IgD-negative memory B cell (primary cell): ENCODE measurements at regions not wholly inside any gene's neighbourhood (a gene's known extent, or its start where the extent isn't known, plus 50 kb on each side); places are given as distances from the start of the nearest gene placed in this dataset.

Experiments
- H3K27ac Mint-ChIP-seq, 3 donors: one replicate each; pipeline ENCODE4 v1.8.0; 2020 to 2022; ENCODE audit warnings: mild to moderate bottlenecking in 3 of 3, mixed read lengths in 3 of 3, moderate library complexity in 1 of 3
- H3K27me3 Mint-ChIP-seq: one replicate; pipeline ENCODE4 v1.8.0; 2021; ENCODE audit warnings: mixed read lengths
- H3K36me3 Mint-ChIP-seq: one replicate; pipeline ENCODE4 v1.8.0; 2020; ENCODE audit warnings: mild to moderate bottlenecking, mixed read lengths
- H3K4me1 Mint-ChIP-seq, 3 donors: one replicate each; pipeline ENCODE4 v1.8.0; 2020 to 2022; ENCODE audit warnings: mixed read lengths in 3 of 3, mild to moderate bottlenecking in 1 of 3
- H3K4me3 Mint-ChIP-seq, 4 donors: one replicate each; pipeline ENCODE4 v1.8.0; 2020 to 2022; ENCODE audit warnings: mild to moderate bottlenecking in 4 of 4, mixed read lengths in 4 of 4, moderate library complexity in 3 of 4
- H3K9me3 Mint-ChIP-seq, 3 donors: one replicate each; pipeline ENCODE4 v1.8.0; 2020 to 2021; ENCODE audit warnings: mixed read lengths in 3 of 3, mild to moderate bottlenecking in 1 of 3

GRCh38 chr11:95444309-95445241 is 213.6 kb upstream of the SESN3 start:
- Mint-ChIP-seq H3K4me1 (peaks cover 2 to 5% (median 5%) of the 10 kb centered on the region in 3 donors), H3K9me3 (no peaks in the 10 kb centered on the region), H3K27me3 (no peaks in the 10 kb centered on the region), H3K4me3 (peak overlapping the region in 1 of 4 donors; percentile 17), H3K36me3 (no peaks in the 10 kb centered on the region), H3K27ac (peak overlapping the region in 1 of 3 donors; percentile 47)

GRCh38 chr11:95443386-95443785 is 212.4 kb upstream of the SESN3 start:
- peaks cover 2 to 5% (median 5%) of the 10 kb centered on the region in 3 donors for H3K4me1 Mint-ChIP-seq
- no peaks in the 10 kb centered on the region for H3K9me3 Mint-ChIP-seq
- no peaks in the 10 kb centered on the region for H3K27me3 Mint-ChIP-seq
- H3K36me3 Mint-ChIP-seq: no peaks in the 10 kb centered on the region
- peak overlapping the region in 1 of 4 donors; percentile 73 for H3K4me3 Mint-ChIP-seq
- no peak overlapping the region for H3K27ac Mint-ChIP-seq

- H3K4me3 Mint-ChIP-seq: no peak overlapping the region
- no peaks in the 10 kb centered on the region for H3K9me3 Mint-ChIP-seq
- no peak overlapping the region for H3K27ac Mint-ChIP-seq
- no peaks in the 10 kb centered on the region for H3K27me3 Mint-ChIP-seq
- no peaks in the 10 kb centered on the region for H3K36me3 Mint-ChIP-seq
- H3K4me1 Mint-ChIP-seq: peaks cover 2 to 5% (median 5%) of the 10 kb centered on the region in 3 donors
These were observed 211.6 kb upstream of the SESN3 start for GRCh38 chr11:95442531-95443050.

GRCh38 chr11:95435628-95436353 is 204.8 kb upstream of the SESN3 start:
- no peaks in the 10 kb centered on the region for H3K9me3 Mint-ChIP-seq
- H3K27me3 Mint-ChIP-seq: peaks cover 2% of the 10 kb centered on the region
- H3K4me3 Mint-ChIP-seq: no peak overlapping the region
- H3K36me3 Mint-ChIP-seq: no peaks in the 10 kb centered on the region
- H3K27ac Mint-ChIP-seq: no peak overlapping the region
- no peaks in the 10 kb centered on the region for H3K4me1 Mint-ChIP-seq

- Mint-ChIP-seq H3K27ac (no peak overlapping the region), H3K9me3 (no peaks in the 10 kb centered on the region), H3K36me3 (no peaks in the 10 kb centered on the region), H3K27me3 (peaks cover 2% of the 10 kb centered on the region), H3K4me1 (no peaks in the 10 kb centered on the region), H3K4me3 (no peak overlapping the region)
These were observed 204.2 kb upstream of the SESN3 start for GRCh38 chr11:95435192-95435591.

- H3K9me3 Mint-ChIP-seq: no peaks in the 10 kb centered on the region
- H3K27ac Mint-ChIP-seq: no peak overlapping the region
- H3K4me1 Mint-ChIP-seq: no peaks in the 10 kb centered on the region
- H3K4me3 Mint-ChIP-seq: no peak overlapping the region
- no peaks in the 10 kb centered on the region for H3K36me3 Mint-ChIP-seq
- H3K27me3 Mint-ChIP-seq: peaks cover 2% of the 10 kb centered on the region
These were observed 203.6 kb upstream of the SESN3 start for GRCh38 chr11:95434489-95435057.

GRCh38 chr11:95434009-95434408 is 203.0 kb upstream of the SESN3 start:
- Mint-ChIP-seq H3K4me1 (no peaks in the 10 kb centered on the region), H3K4me3 (no peak overlapping the region), H3K27ac (no peak overlapping the region), H3K9me3 (no peaks in the 10 kb centered on the region), H3K27me3 (peaks cover 2% of the 10 kb centered on the region), H3K36me3 (no peaks in the 10 kb centered on the region)

GRCh38 chr11:95432714-95433503 is 201.9 kb upstream of the SESN3 start:
- Mint-ChIP-seq H3K27ac (no peak overlapping the region), H3K36me3 (no peaks in the 10 kb centered on the region), H3K4me1 (no peaks in the 10 kb centered on the region)

GRCh38 chr11:95429376-95429907 is 198.4 kb upstream of the SESN3 start:
- Mint-ChIP-seq H3K4me3 (no peak overlapping the region), H3K4me1 (no peaks in the 10 kb centered on the region), H3K9me3 (peaks cover 0 to 1% (median 0%) of the 10 kb centered on the region in 3 donors), H3K27me3 (peaks cover under 1% of the 10 kb centered on the region), H3K27ac (no peak overlapping the region), H3K36me3 (no peaks in the 10 kb centered on the region)

More at GRCh38 chr11:95432714-95433503, 201.9 kb upstream of the SESN3 start:
- no peak overlapping the region for H3K4me3 Mint-ChIP-seq
- H3K27me3 Mint-ChIP-seq: peaks cover 2% of the 10 kb centered on the region
- H3K9me3 Mint-ChIP-seq: no peaks in the 10 kb centered on the region

- no peaks in the 10 kb centered on the region for H3K4me1 Mint-ChIP-seq
- no peaks in the 10 kb centered on the region for H3K36me3 Mint-ChIP-seq
- no peaks in the 10 kb centered on the region for H3K27me3 Mint-ChIP-seq
- no peak overlapping the region for H3K27ac Mint-ChIP-seq
- no peak overlapping the region for H3K4me3 Mint-ChIP-seq
- peaks cover 0 to 1% (median 0%) of the 10 kb centered on the region in 3 donors for H3K9me3 Mint-ChIP-seq
These were observed 195.9 kb upstream of the SESN3 start for GRCh38 chr11:95426823-95427462.

- Mint-ChIP-seq H3K27ac (no peak overlapping the region), H3K4me3 (no peak overlapping the region), H3K4me1 (no peaks in the 10 kb centered on the region)
These were observed 188.9 kb upstream of the SESN3 start for GRCh38 chr11:95419915-95420314.

GRCh38 chr11:95418916-95419315 is 187.9 kb upstream of the SESN3 start:
- H3K27me3 Mint-ChIP-seq: no peaks in the 10 kb centered on the region
- H3K4me3 Mint-ChIP-seq: no peak overlapping the region
- no peaks in the 10 kb centered on the region for H3K4me1 Mint-ChIP-seq
- H3K9me3 Mint-ChIP-seq: no peaks in the 10 kb centered on the region
- peaks cover 1% of the 10 kb centered on the region for H3K36me3 Mint-ChIP-seq
- H3K27ac Mint-ChIP-seq: no peak overlapping the region

More at GRCh38 chr11:95419915-95420314, 188.9 kb upstream of the SESN3 start:
- no peaks in the 10 kb centered on the region for H3K9me3 Mint-ChIP-seq
- H3K36me3 Mint-ChIP-seq: no peaks in the 10 kb centered on the region
- no peaks in the 10 kb centered on the region for H3K27me3 Mint-ChIP-seq

GRCh38 chr11:95417832-95418231 is 186.8 kb upstream of the SESN3 start:
- H3K4me3 Mint-ChIP-seq: no peak overlapping the region
- no peaks in the 10 kb centered on the region for H3K4me1 Mint-ChIP-seq
- no peaks in the 10 kb centered on the region for H3K27me3 Mint-ChIP-seq
- H3K27ac Mint-ChIP-seq: no peak overlapping the region
- H3K9me3 Mint-ChIP-seq: no peaks in the 10 kb centered on the region
- peaks cover 1% of the 10 kb centered on the region for H3K36me3 Mint-ChIP-seq

GRCh38 chr11:95415837-95416304 is 184.9 kb upstream of the SESN3 start:
- peaks cover 0 to 4% (median 2%) of the 10 kb centered on the region in 3 donors for H3K4me1 Mint-ChIP-seq
- H3K27me3 Mint-ChIP-seq: peaks cover 2% of the 10 kb centered on the region
- H3K9me3 Mint-ChIP-seq: peaks cover 0 to 2% (median 0%) of the 10 kb centered on the region in 3 donors
- H3K27ac Mint-ChIP-seq: no peak overlapping the region
- no peak overlapping the region for H3K4me3 Mint-ChIP-seq
- peaks cover 1% of the 10 kb centered on the region for H3K36me3 Mint-ChIP-seq
